GM18505 (cell line): ENCODE measurements at regions not wholly inside any gene's neighbourhood (a gene's known extent, or its start where the extent isn't known, plus 50 kb on each side); places are given as distances from the start of the nearest gene placed in this dataset.
"Not testable (repeated sequence)": the region's sequence is repeated elsewhere in the genome, so short reads cannot be mapped to it uniquely, and the experiment has no call there.

Source experiments
- ATAC-seq: cut with Tn5 transposase; IDR thresholded peaks from one replicate; pipeline ENCODE4 v1.9.1; 2021; ENCODE audit not compliant: unreplicated experiment
- POLR2A ChIP-seq: IDR thresholded peaks from 4 replicates; pipeline ENCODE4 v1.6.1; 2011; ENCODE audit warnings: borderline replicate concordance; ENCODE audit not compliant: insufficient read depth, insufficient read length; ENCODE audit errors: extremely low read depth

- no peak for TF ChIP-seq POLR2A
- ATAC-seq = no peak
Measured at GRCh38 chr3:174365796-174366195, 493.3 kb upstream of the NAALADL2 start.

DNA sequence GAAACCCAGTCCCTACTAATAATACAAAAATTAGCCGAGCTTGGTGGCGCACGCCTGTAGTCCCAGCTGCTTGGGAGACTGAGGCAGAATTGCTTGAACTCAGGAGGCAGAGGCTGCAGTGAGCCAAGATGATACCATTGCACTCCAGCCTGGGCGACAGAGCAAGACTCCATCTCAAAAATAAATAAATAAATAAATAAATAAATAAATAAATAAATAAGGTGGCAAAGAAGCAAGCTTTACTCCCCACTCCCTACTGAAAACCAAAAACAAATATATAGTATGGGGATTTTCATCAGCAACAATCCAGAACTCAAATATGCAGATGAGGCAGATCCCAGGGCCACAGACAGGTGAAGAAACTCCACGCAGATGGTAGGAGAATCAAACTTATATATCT, 492.2 kb upstream of the NAALADL2 start:
- not testable (repeated sequence) for ATAC-seq

GRCh38 chr3:174376346-174376745, 482.8 kb upstream of the NAALADL2 start:
- ATAC-seq = no peak
- TF ChIP-seq POLR2A = no peak

- no peak for ATAC-seq
- TF ChIP-seq POLR2A = no peak
Measured at GRCh38 chr3:174377096-174377495, 482.0 kb upstream of the NAALADL2 start.

- TF ChIP-seq POLR2A = no peak
- ATAC-seq = no peak
Measured at GRCh38 chr3:174377684-174378083, 481.4 kb upstream of the NAALADL2 start.

GRCh38 chr3:174382878-174383277, 476.3 kb upstream of the NAALADL2 start:
- ATAC-seq = no peak
- TF ChIP-seq POLR2A = no peak

- TF ChIP-seq POLR2A = no peak
- ATAC-seq = no peak
Measured at GRCh38 chr3:174387736-174388135, 471.4 kb upstream of the NAALADL2 start.

DNA sequence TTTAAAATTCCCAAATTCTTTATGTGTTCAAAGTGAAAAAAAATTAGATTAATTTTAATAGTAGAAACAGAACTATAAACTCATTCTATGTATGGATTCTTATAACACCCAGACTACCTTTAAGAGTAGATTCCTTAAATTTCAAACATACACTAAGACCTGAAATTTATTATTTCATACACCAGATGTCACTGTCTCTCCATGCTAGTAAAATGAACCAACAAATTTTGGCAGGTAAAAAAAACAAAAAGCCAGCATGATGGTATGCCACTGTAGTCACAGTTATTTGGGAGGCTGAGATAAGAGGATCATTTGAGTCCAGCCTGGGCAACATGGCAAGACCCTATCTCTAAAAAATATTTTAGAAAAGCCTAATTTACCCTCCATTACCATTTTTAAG, 461.3 kb upstream of the NAALADL2 start:
- TF ChIP-seq POLR2A = no peak
- ATAC-seq = no peak

- ATAC-seq = no peak
Measured at GRCh38 chr3:174398761-174399160, 460.4 kb upstream of the NAALADL2 start.

GRCh38 chr3:174403831-174404230, 455.3 kb upstream of the NAALADL2 start:
- no peak for ATAC-seq
- TF ChIP-seq POLR2A = no peak

More at GRCh38 chr3:174398761-174399160, 460.4 kb upstream of the NAALADL2 start:
- TF ChIP-seq POLR2A = no peak

- no peak for ATAC-seq
- no peak for TF ChIP-seq POLR2A
Measured at GRCh38 chr3:174408310-174408709, 450.8 kb upstream of the NAALADL2 start.

- ATAC-seq = no peak
- no peak for TF ChIP-seq POLR2A
Measured at GRCh38 chr3:174409086-174409743, 449.9 kb upstream of the NAALADL2 start.

DNA sequence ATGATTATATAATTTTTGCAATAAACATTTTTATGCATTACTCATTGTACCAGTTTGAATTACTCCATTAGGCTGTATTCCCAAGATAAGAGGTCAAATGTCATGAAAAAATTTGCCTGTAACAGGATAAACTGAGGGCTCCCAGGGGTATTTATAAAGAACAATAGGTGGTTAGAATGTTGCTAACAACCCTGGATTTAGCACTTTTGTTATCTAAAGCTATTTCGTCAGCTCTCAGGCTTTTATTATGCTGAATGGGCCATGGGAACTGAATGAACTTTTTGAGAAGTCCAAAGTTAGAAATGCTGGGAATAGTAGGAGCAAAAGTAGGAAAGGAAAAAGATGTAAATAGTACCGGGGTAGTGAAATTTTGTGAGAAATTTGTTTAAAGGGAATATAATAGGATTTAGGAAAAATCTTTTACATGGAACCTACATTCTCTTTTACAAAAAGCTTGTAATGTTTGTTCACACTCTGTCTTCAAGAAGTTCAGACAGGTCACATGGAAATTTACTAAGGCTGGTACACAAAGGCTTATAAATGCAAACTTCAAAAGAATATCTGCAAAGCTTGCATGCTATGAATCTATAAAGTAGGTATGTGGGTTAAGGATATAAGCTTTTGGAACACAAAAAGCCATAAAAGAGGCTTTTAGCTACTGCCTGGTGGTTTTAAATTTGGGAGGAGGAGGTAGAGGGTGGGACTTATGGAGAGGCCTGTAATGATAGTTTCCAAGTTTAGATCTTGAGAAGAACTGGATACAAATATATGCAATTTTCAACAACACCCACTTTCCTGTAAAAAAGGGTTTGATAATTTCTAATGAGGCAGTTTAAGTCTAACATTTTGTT, 445.8 kb upstream of the NAALADL2 start:
- TF ChIP-seq POLR2A = no peak
- ATAC-seq = no peak

GRCh38 chr3:174414902-174415301, 444.2 kb upstream of the NAALADL2 start:
- ATAC-seq = no peak
- TF ChIP-seq POLR2A = no peak

GRCh38 chr3:174417573-174417972, 441.6 kb upstream of the NAALADL2 start:
- no peak for ATAC-seq
- no peak for TF ChIP-seq POLR2A

- no peak for TF ChIP-seq POLR2A
- ATAC-seq = no peak
Measured at GRCh38 chr3:174419216-174419615, 439.9 kb upstream of the NAALADL2 start.
